Prostate gland (tissue), 2 donors: ENCODE measurements at regions not wholly inside any gene's neighbourhood (a gene's known extent, or its start where the extent isn't known, plus 50 kb on each side); places are given as distances from the start of the nearest gene placed in this dataset.

Source experiments
- CTCF ChIP-seq, 4 experiments: fragments of 200-600 bp in 2 of 4; fragments of 450-650 bp in 2 of 4; sonication (generic) in 2 of 4; IDR thresholded peaks; 1 replicate in 3 of 4; 2 replicates in 1 of 4; pipeline ENCODE4 v1.5.1; 2016 to 2019; ENCODE audit warnings: antibody characterized with exemption in 4 of 4, mild to moderate bottlenecking in 2 of 4, moderate library complexity in 2 of 4
- POLR2AphosphoS5 ChIP-seq: sonication (generic); formaldehyde crosslinking; IDR thresholded peaks from one replicate; pipeline ENCODE4 v1.6.1; 2017; ENCODE audit warnings: antibody characterized with exemption

- no peak for TF ChIP-seq POLR2AphosphoS5
- TF ChIP-seq CTCF (IDR thresholded peaks at IDR 0.05): no peak
Measured at GRCh38 chr4:124096290-124096689, 616.2 kb downstream of the ANKRD50 start.
